Neural cell (in vitro differentiated cells): ENCODE measurements at regions not wholly inside any gene's neighbourhood (a gene's known extent, or its start where the extent isn't known, plus 50 kb on each side); places are given as distances from the start of the nearest gene placed in this dataset.

Experiments used
- CTCF ChIP-seq: fragments of 450-650 bp; IDR thresholded peaks from 2 replicates; pipeline ENCODE4 v1.5.1; 2014; ENCODE audit warnings: antibody characterized with exemption, mild to moderate bottlenecking, moderate library complexity; ENCODE audit not compliant: poor library complexity, severe bottlenecking
- EP300 ChIP-seq: fragments of 450-650 bp; conservative IDR thresholded peaks from 2 replicates; pipeline ENCODE4 v1.6.1; 2014; ENCODE audit warnings: antibody characterized with exemption, mild to moderate bottlenecking, moderate library complexity; ENCODE audit not compliant: poor library complexity, severe bottlenecking
- EZH2 ChIP-seq: fragments of 200-600, 300-800 bp; shearing (Covaris generic), sonication (generic); IDR thresholded peaks from 2 replicates; pipeline ENCODE4 v1.6.1; 2014; ENCODE audit warnings: antibody characterized with exemption, low read length, borderline replicate concordance, mild to moderate bottlenecking; ENCODE audit not compliant: insufficient read depth, poor library complexity, severe bottlenecking
- MXI1 ChIP-seq: fragments of 450-650 bp; conservative IDR thresholded peaks from 2 replicates; pipeline ENCODE4 v1.6.1; 2014; ENCODE audit warnings: antibody characterized with exemption, mild to moderate bottlenecking; ENCODE audit not compliant: poor library complexity, severe bottlenecking
- POLR2AphosphoS5 ChIP-seq: IDR thresholded peaks from 2 replicates; pipeline ENCODE4 v1.6.1; 2012
- RAD21 ChIP-seq: fragments of 450-650 bp; conservative IDR thresholded peaks from 2 replicates; pipeline ENCODE4 v1.6.1; 2014; ENCODE audit warnings: antibody characterized with exemption, mild to moderate bottlenecking, moderate library complexity
- REST ChIP-seq: IDR thresholded peaks from 2 replicates; pipeline ENCODE4 v1.6.1; 2012; ENCODE audit warnings: borderline replicate concordance
- SMC3 ChIP-seq: fragments of 450-650 bp; conservative IDR thresholded peaks from 2 replicates; pipeline ENCODE4 v1.6.1; 2014; ENCODE audit warnings: antibody characterized with exemption, mild to moderate bottlenecking, moderate library complexity; ENCODE audit not compliant: poor library complexity
- TAF1 ChIP-seq: IDR thresholded peaks from 2 replicates; pipeline ENCODE4 v1.6.1; 2012; ENCODE audit warnings: low read depth

GRCh38 chr1:22224091-22224490 lies 81.2 kb upstream of the WNT4 start:
- TF ChIP-seq EZH2 (no peak), MXI1 (no peak), EP300 (no peak), CTCF (no peak), POLR2AphosphoS5 (no peak), TAF1 (no peak), SMC3 (no peak), REST (no peak), RAD21 (no peak)
